Upper lobe of right lung (tissue), 1 donor: ENCODE measurements at regions not wholly inside any gene's neighbourhood (a gene's known extent, or its start where the extent isn't known, plus 50 kb on each side); places are given as distances from the start of the nearest gene placed in this dataset.

Experiments
- ATAC-seq: fragments of 200-7000 bp; cut with Tn5 transposase; one replicate; pipeline ENCODE4 v1.9.1; 2020; ENCODE audit warnings: mild to moderate bottlenecking, moderate library complexity
- DNase-seq: peaks from one replicate; pipeline ENCODE4 v3.0.0-alpha.2; 2020
- H3K27ac ChIP-seq: fragments of 200-600 bp; one replicate; pipeline ENCODE4 v1.8.0; 2022
- H3K27me3 ChIP-seq: fragments of 200-600 bp; one replicate; pipeline ENCODE4 v1.8.0; 2022; ENCODE audit warnings: mild to moderate bottlenecking
- H3K36me3 ChIP-seq: fragments of 200-600 bp; one replicate; pipeline ENCODE4 v1.8.0; 2022
- H3K4me1 ChIP-seq: fragments of 200-600 bp; one replicate; pipeline ENCODE4 v1.8.0; 2022
- H3K4me3 ChIP-seq: fragments of 200-600 bp; one replicate; pipeline ENCODE4 v1.8.0; 2022; ENCODE audit warnings: mild to moderate bottlenecking
- H3K9me3 ChIP-seq: fragments of 200-600 bp; one replicate; pipeline ENCODE4 v1.8.0; 2022
- intact Hi-C: fragments of 100-400 bp; cut with DNase I; formaldehyde crosslinking; loops from one replicate; pipeline ENCODE4 v1.11.0; 2022
- TF ChIP-seq, protein P1 (sequence below): fragments of 200-600 bp; IDR thresholded peaks from one replicate; pipeline ENCODE4 v1.8.0; 2022; ENCODE audit warnings: antibody characterized with exemption
- donor health status: DM: no; HTN: yes; CAD: no; lungs with severe emphysema.

DNA sequence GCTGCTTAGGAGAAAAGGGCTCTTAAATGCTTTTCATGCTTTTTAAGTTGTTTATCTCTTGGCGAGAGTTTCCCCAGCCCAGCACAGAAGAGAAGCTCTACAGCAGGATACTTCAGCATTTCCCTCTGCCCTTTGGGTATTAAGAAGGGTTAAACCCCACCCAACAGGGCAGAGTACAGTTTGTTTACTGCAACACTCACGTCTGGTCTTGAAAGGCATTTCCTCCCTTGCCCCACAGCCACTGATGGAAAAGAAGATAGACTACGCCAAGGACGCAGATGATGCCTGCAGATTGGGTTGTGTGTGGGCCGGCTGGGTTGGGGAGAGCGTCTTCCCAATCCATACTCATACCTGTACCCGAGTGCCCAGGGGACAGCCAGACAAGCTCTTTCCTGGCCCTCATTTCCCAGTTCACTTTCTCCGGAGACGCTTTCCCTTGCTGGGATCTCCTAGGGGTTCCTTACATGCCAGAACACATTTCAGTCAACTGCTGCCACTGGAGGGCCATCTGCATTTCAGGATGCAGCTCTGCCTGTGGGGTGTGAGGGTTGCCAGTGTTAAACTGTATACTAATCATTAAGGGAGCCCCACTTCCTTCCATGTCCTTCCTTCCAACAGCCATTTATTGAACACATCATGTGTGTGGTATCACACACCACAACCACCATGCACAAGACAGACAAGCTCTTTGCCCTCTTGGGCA, 96.5 kb upstream of the DHX15 start:
- Histone ChIP-seq H3K27me3 (peaks cover 7% of the 10 kb centered on the region), H3K9me3 (no peaks in the 10 kb centered on the region), H3K36me3 (no peaks in the 10 kb centered on the region), H3K27ac (no peak overlapping the region), H3K4me1 (no peaks in the 10 kb centered on the region), H3K4me3 (no peak overlapping the region)
- DNase-seq, result no peak
- TF ChIP-seq, protein P1, sequence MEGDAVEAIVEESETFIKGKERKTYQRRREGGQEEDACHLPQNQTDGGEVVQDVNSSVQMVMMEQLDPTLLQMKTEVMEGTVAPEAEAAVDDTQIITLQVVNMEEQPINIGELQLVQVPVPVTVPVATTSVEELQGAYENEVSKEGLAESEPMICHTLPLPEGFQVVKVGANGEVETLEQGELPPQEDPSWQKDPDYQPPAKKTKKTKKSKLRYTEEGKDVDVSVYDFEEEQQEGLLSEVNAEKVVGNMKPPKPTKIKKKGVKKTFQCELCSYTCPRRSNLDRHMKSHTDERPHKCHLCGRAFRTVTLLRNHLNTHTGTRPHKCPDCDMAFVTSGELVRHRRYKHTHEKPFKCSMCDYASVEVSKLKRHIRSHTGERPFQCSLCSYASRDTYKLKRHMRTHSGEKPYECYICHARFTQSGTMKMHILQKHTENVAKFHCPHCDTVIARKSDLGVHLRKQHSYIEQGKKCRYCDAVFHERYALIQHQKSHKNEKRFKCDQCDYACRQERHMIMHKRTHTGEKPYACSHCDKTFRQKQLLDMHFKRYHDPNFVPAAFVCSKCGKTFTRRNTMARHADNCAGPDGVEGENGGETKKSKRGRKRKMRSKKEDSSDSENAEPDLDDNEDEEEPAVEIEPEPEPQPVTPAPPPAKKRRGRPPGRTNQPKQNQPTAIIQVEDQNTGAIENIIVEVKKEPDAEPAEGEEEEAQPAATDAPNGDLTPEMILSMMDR, result no peak
- intact Hi-C loops, result no loop called here
- ATAC-seq, result peak; percentile 39

DNA sequence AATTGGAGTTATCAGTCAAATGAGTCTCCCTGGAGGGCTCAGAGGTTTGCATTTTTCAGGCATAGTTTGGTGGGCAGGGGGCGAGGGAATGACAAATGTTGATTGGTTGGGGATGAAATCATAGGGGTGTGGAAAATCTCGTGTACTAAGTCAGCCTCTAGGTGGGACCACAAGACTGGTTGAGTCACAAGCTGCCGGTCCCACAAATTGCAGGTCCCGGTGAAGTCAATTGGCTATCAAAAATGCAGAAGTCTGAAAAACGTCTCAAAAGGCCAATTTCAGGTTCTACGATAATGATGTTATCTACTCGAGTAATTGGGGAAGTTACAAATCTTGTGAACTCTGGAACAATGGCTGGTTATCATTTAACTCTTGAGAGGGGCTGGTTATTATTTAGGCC, 98.8 kb upstream of the DHX15 start:
- no peak for ATAC-seq
- Histone ChIP-seq H3K9me3 (no peaks in the 10 kb centered on the region), H3K4me3 (no peak overlapping the region), H3K4me1 (no peaks in the 10 kb centered on the region), H3K36me3 (no peaks in the 10 kb centered on the region), H3K27ac (no peak overlapping the region), H3K27me3 (no peaks in the 10 kb centered on the region)
- TF ChIP-seq, protein P1, result no peak
- DNase-seq, result no peak
- intact Hi-C loops, result no loop called here

DNA sequence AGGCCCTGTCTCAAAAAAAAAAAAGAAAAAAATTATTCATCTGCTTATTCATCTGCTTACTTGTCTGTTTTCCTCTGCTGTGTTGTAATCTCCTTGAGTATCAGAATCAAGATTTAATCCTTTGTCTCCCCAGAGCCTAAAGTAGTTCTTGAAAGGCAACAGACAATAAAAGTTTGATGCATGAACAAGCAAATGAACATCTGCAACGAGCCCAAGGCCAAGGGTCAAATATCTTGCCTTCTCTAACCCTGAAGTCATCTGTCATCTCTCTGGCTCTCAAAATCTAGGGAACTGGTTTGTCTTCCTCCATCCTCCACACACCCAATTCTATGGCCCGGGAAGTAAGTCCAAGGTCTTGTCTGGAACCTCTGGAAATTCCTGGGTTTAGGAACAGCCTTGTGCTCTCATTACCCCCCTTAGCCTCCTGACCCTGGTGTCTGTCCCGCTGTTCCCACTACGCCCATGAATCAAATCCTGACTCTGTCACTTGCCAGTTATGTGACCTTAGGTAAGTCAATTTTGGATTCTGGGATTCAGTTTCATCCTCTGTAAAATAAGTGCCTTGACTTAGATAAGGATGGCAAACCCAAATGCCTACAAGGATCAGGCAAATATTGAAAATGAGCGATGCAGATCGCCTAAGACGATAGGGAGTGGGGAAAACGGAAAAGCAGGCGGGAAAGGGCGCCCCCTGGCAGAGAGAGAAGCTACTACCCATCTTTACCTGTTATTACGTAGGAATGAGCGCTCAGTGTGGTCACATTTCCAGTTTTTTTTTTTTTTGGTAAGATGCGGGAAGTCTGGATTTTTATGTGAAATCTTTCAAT, 102.7 kb upstream of the DHX15 start:
- ATAC-seq, result peak; percentile 85
- Histone ChIP-seq H3K4me1 (no peaks in the 10 kb centered on the region), H3K27ac (no peak overlapping the region), H3K9me3 (no peaks in the 10 kb centered on the region), H3K36me3 (no peaks in the 10 kb centered on the region), H3K27me3 (no peaks in the 10 kb centered on the region), H3K4me3 (no peak overlapping the region)
- DNase-seq, result peak; percentile 69
- TF ChIP-seq, protein P1, result peak; percentile 54
- intact Hi-C loops, result no loop called here

DNA sequence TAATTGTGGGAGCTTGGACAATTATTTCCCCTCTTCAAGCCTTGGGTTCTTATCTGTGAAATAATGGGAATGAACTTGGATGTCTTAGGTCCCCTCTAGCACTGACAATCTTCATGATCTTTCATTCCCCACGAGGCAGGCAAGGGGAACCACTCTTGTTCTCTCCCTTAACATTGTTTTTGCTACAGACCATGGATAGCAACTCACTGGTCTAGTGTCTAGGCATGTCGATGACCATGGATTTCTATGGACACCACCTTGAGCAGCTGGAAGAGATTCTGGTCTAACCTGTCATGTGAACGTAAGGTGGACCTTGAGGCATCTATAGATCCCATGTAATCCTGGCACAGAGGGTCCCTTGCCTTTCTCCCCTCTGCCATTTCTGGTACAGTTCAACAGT, 104.1 kb upstream of the DHX15 start:
- no peaks in the 10 kb centered on the region for H3K9me3 ChIP-seq
- H3K27ac ChIP-seq, result no peak overlapping the region
- H3K27me3 ChIP-seq, result no peaks in the 10 kb centered on the region
- ATAC-seq (no peak), DNase-seq (no peak)
- no peaks in the 10 kb centered on the region for H3K4me1 ChIP-seq
- TF ChIP-seq, protein P1, result no peak
- intact Hi-C loops, result no loop called here
- H3K4me3 ChIP-seq, result no peak overlapping the region
- H3K36me3 ChIP-seq, result no peaks in the 10 kb centered on the region

DNA sequence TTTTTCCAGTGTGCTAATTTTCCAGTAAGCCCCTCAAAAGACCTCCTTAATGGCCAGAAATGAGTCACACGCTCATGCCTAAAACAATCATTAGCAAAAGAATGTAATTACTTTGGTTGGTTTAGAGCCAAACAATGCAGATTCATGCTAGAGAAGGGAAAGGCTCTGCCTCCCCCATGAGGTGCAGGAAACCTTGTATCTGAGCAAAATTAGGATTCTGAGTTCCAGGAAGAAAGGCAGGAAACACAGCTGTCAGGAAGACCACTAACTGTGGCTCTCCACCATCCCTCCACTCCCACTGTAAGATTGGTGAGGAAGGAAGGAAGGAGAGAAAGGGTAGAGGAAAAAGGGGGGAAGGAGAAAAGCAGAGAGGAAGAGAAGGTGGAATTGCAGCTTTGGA, 104.9 kb upstream of the DHX15 start:
- no peak overlapping the region for H3K27ac ChIP-seq
- intact Hi-C loops, result no loop called here
- ATAC-seq (no peak), DNase-seq (no peak)
- TF ChIP-seq, protein P1, result no peak
- no peaks in the 10 kb centered on the region for H3K36me3 ChIP-seq
- H3K9me3 ChIP-seq, result no peaks in the 10 kb centered on the region
- no peaks in the 10 kb centered on the region for H3K4me1 ChIP-seq
- no peaks in the 10 kb centered on the region for H3K27me3 ChIP-seq
- H3K4me3 ChIP-seq, result no peak overlapping the region
